Omental fat pad (tissue), 3 donors: ENCODE measurements at regions not wholly inside any gene's neighbourhood (a gene's known extent, or its start where the extent isn't known, plus 50 kb on each side); places are given as distances from the start of the nearest gene placed in this dataset.

Experiments
- ATAC-seq: fragments of 150-250 bp; one replicate; pipeline ENCODE4 v1.9.1; 2016; ENCODE audit warnings: mild to moderate bottlenecking, moderate library complexity; ENCODE audit not compliant: low FRiP score
- DNase-seq: peaks from one replicate; pipeline ENCODE4 v3.0.0-alpha.2; 2019; ENCODE audit warnings: low spot score
- CTCF ChIP-seq, 3 donors: fragments of 450-650 bp; IDR thresholded peaks; one replicate each; pipeline ENCODE4 v1.5.1; 2016 to 2017; ENCODE audit warnings: antibody characterized with exemption in 3 of 3, mild to moderate bottlenecking in 3 of 3, moderate library complexity in 2 of 3

- ATAC-seq (no peak), DNase-seq (no peak)
- TF ChIP-seq CTCF (IDR thresholded peaks at IDR 0.05), result no peak
Measured at GRCh38 chr3:116966649-116967048, 257.1 kb downstream of the TUSC7 start.

- TF ChIP-seq CTCF (IDR thresholded peaks at IDR 0.05), result no peak
- ATAC-seq, result no peak
- DNase-seq, result no peak
Measured at GRCh38 chr3:116969135-116969534, 259.6 kb downstream of the TUSC7 start.

GRCh38 chr3:116969646-116970045, 260.1 kb downstream of the TUSC7 start:
- no peak for TF ChIP-seq CTCF (IDR thresholded peaks at IDR 0.05)
- ATAC-seq (no peak), DNase-seq (no peak)

- no peak for TF ChIP-seq CTCF (IDR thresholded peaks at IDR 0.05)
- no peak for ATAC-seq
- DNase-seq, result no peak
Measured at GRCh38 chr3:116971531-116971930, 262.0 kb downstream of the TUSC7 start.

- no peak for ATAC-seq
- no peak for TF ChIP-seq CTCF (IDR thresholded peaks at IDR 0.05)
- DNase-seq, result no peak
Measured at GRCh38 chr3:116974702-116975101, 265.1 kb downstream of the TUSC7 start.

GRCh38 chr3:116977441-116977840, 267.9 kb downstream of the TUSC7 start:
- DNase-seq, result no peak
- no peak for ATAC-seq
- no peak for TF ChIP-seq CTCF (IDR thresholded peaks at IDR 0.05)

- ATAC-seq, result no peak
Measured at GRCh38 chr3:116980099-116980498, 270.5 kb downstream of the TUSC7 start.

More at GRCh38 chr3:116980099-116980498, 270.5 kb downstream of the TUSC7 start:
- no peak for TF ChIP-seq CTCF (IDR thresholded peaks at IDR 0.05)
- DNase-seq, result no peak
